H1 (cell line): ENCODE measurements at regions not wholly inside any gene's neighbourhood (a gene's known extent, or its start where the extent isn't known, plus 50 kb on each side); places are given as distances from the start of the nearest gene placed in this dataset.

Experiments used
- EP300 ChIP-seq, 2 experiments: IDR thresholded peaks; 1 replicate in 1 of 2; 2 replicates in 1 of 2; pipeline ENCODE4 v1.6.1; 2011 to 2012; ENCODE audit warnings: low read depth in 2 of 2, low read length in 2 of 2, mild to moderate bottlenecking in 2 of 2, borderline replicate concordance in 1 of 2, inconsistent platforms in 1 of 2, moderate library complexity in 1 of 2

DNA sequence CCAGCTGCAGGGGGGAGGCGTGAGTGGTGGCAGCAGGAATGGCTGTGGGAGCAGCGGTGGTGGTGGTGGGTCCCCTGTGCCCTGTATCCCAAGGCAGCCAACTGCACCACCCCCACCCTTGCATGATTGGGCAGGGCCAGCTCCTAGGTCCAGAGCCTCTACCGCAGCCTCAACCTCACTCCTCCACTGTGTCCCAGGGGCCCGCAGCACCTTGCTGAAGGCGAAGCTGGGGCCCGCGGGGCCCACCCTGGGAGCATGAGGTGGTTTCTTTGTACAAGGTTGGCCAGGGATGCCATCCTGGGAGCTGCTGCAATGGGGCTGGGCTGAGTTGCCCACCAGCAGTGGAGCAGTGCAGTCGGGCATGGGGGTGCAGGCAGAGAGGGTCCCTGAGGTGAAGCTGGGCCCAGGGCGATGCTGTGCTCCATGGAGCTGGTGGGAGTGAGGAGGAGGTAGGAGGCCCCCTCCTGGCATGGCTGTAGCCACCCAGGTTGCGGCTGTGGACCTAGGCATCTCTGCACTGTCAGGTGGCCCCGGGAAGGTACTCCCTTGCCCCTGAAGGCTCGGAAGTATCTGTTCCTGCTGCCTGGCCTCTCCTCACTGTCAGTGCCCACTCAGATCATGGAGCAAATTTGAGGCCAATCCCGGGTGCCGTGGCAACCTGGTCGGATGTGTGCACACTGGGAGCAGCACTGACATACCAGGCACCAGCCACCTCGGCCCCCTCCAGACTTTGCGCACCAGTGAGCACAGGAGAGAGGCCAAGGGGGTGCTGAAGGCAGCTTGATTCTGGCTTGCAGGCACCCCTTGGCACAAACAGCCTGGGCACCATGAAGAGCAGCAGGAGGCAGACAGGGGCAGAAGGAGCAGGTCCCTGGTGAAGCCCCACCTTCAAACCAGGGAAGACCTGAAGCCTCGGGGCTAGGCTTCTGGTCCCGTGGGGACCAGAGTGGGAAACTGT lies 60.2 kb upstream of the L3MBTL3 start (continued):
- TF ChIP-seq EP300 (IDR thresholded peaks at IDR 0.05; ENCODE audit: borderline replicate concordance in 1 of 2, low read depth in 2 of 2, low read length in 2 of 2): no peak
